ENCODE measurements at regions not wholly inside any gene's neighbourhood (a gene's known extent, or its start where the extent isn't known, plus 50 kb on each side); places are given as distances from the start of the nearest gene placed in this dataset.

DNA sequence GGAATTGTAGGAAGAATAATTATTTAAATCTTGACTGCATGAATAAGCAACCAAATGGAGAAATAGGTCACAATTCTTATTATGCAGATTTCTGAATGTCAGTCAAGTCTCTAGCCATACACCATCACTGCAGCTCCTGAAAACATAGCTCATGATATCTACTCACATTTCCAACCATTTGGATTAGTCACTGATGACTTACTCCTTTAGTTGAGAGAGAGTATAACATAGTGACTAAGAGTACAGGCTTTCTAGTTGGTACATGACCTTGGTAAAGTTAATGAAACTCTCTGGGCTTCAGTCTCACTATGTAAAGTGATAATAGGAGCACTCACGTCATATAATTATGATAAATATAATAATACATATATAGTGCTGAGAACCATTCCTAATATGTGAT is 265.2 kb downstream of the KCNA4 start:
- FAIRE-seq (no peak), DNase-seq (ENCODE audit: low read depth, low spot score) (no peak)
- H4K20me1 ChIP-seq (replicated peaks; ENCODE audit: control insufficient read depth, extremely low read depth, insufficient read depth, low read length) = no peaks in the 10 kb centered on the region
- intact Hi-C loops (cut with micrococcal nuclease) = no loop called here
- H3K9me3 ChIP-seq (replicated peaks; ENCODE audit: control insufficient read depth, insufficient read depth, low read length) = no peaks in the 10 kb centered on the region
- BruUV-seq (replicated peaks) = no TSS peak
- ChIA-PET CTCF (no interaction called here), POLR2A (no interaction called here)
- dilution Hi-C loops (cut with MboI; ENCODE audit: extremely low pct_ligation_motif_present, low sequenced_read_pairs) = no loop called here
- H3K9me1 ChIP-seq (replicated peaks; ENCODE audit: control insufficient read depth, extremely low read depth, insufficient read depth, low read length) = no peaks in the 10 kb centered on the region
- H3K9ac ChIP-seq (replicated peaks; ENCODE audit: extremely low read depth, insufficient read depth, low read length) = no peak overlapping the region
- no peak overlapping the region for H3K27ac ChIP-seq (ENCODE audit: insufficient read depth, low read depth, low read length)
- TF ChIP-seq, protein P1, sequence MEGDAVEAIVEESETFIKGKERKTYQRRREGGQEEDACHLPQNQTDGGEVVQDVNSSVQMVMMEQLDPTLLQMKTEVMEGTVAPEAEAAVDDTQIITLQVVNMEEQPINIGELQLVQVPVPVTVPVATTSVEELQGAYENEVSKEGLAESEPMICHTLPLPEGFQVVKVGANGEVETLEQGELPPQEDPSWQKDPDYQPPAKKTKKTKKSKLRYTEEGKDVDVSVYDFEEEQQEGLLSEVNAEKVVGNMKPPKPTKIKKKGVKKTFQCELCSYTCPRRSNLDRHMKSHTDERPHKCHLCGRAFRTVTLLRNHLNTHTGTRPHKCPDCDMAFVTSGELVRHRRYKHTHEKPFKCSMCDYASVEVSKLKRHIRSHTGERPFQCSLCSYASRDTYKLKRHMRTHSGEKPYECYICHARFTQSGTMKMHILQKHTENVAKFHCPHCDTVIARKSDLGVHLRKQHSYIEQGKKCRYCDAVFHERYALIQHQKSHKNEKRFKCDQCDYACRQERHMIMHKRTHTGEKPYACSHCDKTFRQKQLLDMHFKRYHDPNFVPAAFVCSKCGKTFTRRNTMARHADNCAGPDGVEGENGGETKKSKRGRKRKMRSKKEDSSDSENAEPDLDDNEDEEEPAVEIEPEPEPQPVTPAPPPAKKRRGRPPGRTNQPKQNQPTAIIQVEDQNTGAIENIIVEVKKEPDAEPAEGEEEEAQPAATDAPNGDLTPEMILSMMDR (IDR thresholded peaks at IDR 0.05; ENCODE audit: extremely low read depth in 1 of 2, insufficient read depth in 1 of 2, low read depth in 1 of 2, low read length in 2 of 2) = no peak
- TF ChIP-seq FOS (IDR thresholded peaks at IDR 0.05; ENCODE audit: borderline replicate concordance, insufficient read depth, low read length) (no peak), MYC (IDR thresholded peaks at IDR 0.05; ENCODE audit: low read depth, low read length) (no peak), JUN (IDR thresholded peaks at IDR 0.05; ENCODE audit: borderline replicate concordance, insufficient read depth, insufficient read length, low read depth) (no peak), POLR2A (IDR thresholded peaks at IDR 0.05; ENCODE audit: low read depth, low read length) (no peak), EZH2 (IDR thresholded peaks at IDR 0.05; ENCODE audit: borderline replicate concordance, low read depth, low read length, severe bottlenecking) (no peak)
- no peaks in the 10 kb centered on the region for H3K27me3 ChIP-seq (ENCODE audit: control insufficient read depth in 2 of 2, insufficient read depth in 2 of 2, low read length in 2 of 2)
- no peak overlapping the region for H2AFZ ChIP-seq (ENCODE audit: low read depth, low read length)
- H3K79me2 ChIP-seq (ENCODE audit: control insufficient read depth, insufficient read depth, low read length) = no peaks in the 10 kb centered on the region
- H3K4me1 ChIP-seq (ENCODE audit: control insufficient read depth, extremely low read depth, insufficient read depth, low read length) = no peaks in the 10 kb centered on the region
- H3K36me3 ChIP-seq (ENCODE audit: control insufficient read depth in 2 of 2, extremely low read depth in 1 of 2, insufficient read depth in 2 of 2, low read length in 2 of 2) = no peaks in the 10 kb centered on the region
- H3K4me2 ChIP-seq (ENCODE audit: insufficient read depth, low read length) = no peak overlapping the region
- H3K4me3 ChIP-seq (replicated peaks in 1 of 3; ENCODE audit: insufficient read depth in 1 of 3, low read depth in 1 of 3, low read length in 3 of 3) = no peak overlapping the region

DNA sequence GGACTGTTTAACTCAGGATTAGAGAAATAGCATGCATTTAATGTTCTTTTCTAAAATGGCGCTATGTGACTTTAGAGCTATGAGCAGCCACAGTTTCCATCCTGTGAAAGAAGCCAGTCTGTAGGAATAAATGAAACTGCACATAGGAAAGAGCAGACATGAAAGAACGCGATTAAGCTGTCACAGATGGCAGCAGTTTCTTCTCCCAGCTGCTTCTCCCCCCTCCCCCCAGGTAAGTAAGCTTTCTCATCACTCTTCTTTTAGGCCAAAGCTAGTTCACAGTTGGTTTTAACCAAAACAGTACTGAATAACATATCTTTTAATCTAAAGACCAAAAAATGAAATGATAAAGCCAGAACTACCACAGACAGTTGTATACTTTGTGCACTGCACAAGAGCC is 266.4 kb downstream of the KCNA4 start:
- no peak overlapping the region for H2AFZ ChIP-seq (ENCODE audit: low read depth, low read length)
- CTCF ChIA-PET = no interaction called here
- dilution Hi-C loops (cut with MboI; ENCODE audit: extremely low pct_ligation_motif_present, low sequenced_read_pairs) (no loop called here), intact Hi-C loops (cut with micrococcal nuclease) (no loop called here)
- TF ChIP-seq GATA2 (IDR thresholded peaks at IDR 0.05; ENCODE audit: insufficient read depth, insufficient read length, low read depth, low read length) (no peak), FOS (IDR thresholded peaks at IDR 0.05; ENCODE audit: borderline replicate concordance, insufficient read depth, low read length) (no peak)
- TF ChIP-seq, protein P1 (IDR thresholded peaks at IDR 0.05; ENCODE audit: extremely low read depth in 1 of 2, insufficient read depth in 1 of 2, low read depth in 1 of 2, low read length in 2 of 2) = no peak
- DNase-seq (ENCODE audit: low read depth, low spot score) = no peak
- H3K27me3 ChIP-seq (ENCODE audit: control insufficient read depth in 2 of 2, insufficient read depth in 2 of 2, low read length in 2 of 2) = no peaks in the 10 kb centered on the region
- no peaks in the 10 kb centered on the region for H3K9me3 ChIP-seq (replicated peaks; ENCODE audit: control insufficient read depth, insufficient read depth, low read length)
- H4K20me1 ChIP-seq (replicated peaks; ENCODE audit: control insufficient read depth, extremely low read depth, insufficient read depth, low read length) = no peaks in the 10 kb centered on the region
- no peaks in the 10 kb centered on the region for H3K4me1 ChIP-seq (ENCODE audit: control insufficient read depth, extremely low read depth, insufficient read depth, low read length)
- no peak overlapping the region for H3K4me2 ChIP-seq (ENCODE audit: insufficient read depth, low read length)
- BruUV-seq (replicated peaks) = no TSS peak
- no peaks in the 10 kb centered on the region for H3K9me1 ChIP-seq (replicated peaks; ENCODE audit: control insufficient read depth, extremely low read depth, insufficient read depth, low read length)
- H3K36me3 ChIP-seq (ENCODE audit: control insufficient read depth in 2 of 2, extremely low read depth in 1 of 2, insufficient read depth in 2 of 2, low read length in 2 of 2) = no peaks in the 10 kb centered on the region
- no peak for FAIRE-seq
- H3K4me3 ChIP-seq (replicated peaks in 1 of 3; ENCODE audit: insufficient read depth in 1 of 3, low read depth in 1 of 3, low read length in 3 of 3) = no peak overlapping the region
- no peak overlapping the region for H3K27ac ChIP-seq (ENCODE audit: insufficient read depth, low read depth, low read length)
- H3K9ac ChIP-seq (replicated peaks; ENCODE audit: extremely low read depth, insufficient read depth, low read length) = no peak overlapping the region
- POLR2A ChIA-PET = no interaction called here
- H3K79me2 ChIP-seq (ENCODE audit: control insufficient read depth, insufficient read depth, low read length) = no peaks in the 10 kb centered on the region
